Activated CD4-positive, alpha-beta memory T cell treated with anti-CD3 and anti-CD28 coated beads, Interleukin-2, amount 10 ng/mL, durations not matched to agents 7 days and 5 days (primary cell): ENCODE measurements at regions not wholly inside any gene's neighbourhood (a gene's known extent, or its start where the extent isn't known, plus 50 kb on each side); places are given as distances from the start of the nearest gene placed in this dataset.
A peak's percentile ranks its signal among the peaks of the same experiment; 100 is the strongest.

Experiments used
- CTCF ChIA-PET: fragments of 350-600 bp; sonication (Branson Sonifier 250); formaldehyde crosslinking; loops from one replicate; lab custom pipeline; 2021; ENCODE audit warnings: antibody characterized with exemption, inconsistent platforms; lab: Charles Lee
- POLR2A ChIA-PET: fragments of 350-600 bp; sonication (Branson Sonifier 250); formaldehyde crosslinking; loops from one replicate; lab custom pipeline; 2021; ENCODE audit warnings: antibody characterized with exemption; lab: Charles Lee
- DNase-seq: peaks from one replicate; pipeline ENCODE4 v3.0.0-alpha.2; 2020
- H3K27ac Mint-ChIP-seq: one replicate; pipeline ENCODE4 v1.8.0; 2021; ENCODE audit warnings: mild to moderate bottlenecking, mixed read lengths
- H3K27me3 Mint-ChIP-seq: one replicate; pipeline ENCODE4 v1.8.0; 2021; ENCODE audit warnings: mixed read lengths
- H3K36me3 Mint-ChIP-seq: one replicate; pipeline ENCODE4 v1.8.0; 2021; ENCODE audit warnings: low read depth, mixed read lengths
- H3K4me1 Mint-ChIP-seq: one replicate; pipeline ENCODE4 v1.8.0; 2021; ENCODE audit warnings: mixed read lengths
- H3K4me3 Mint-ChIP-seq: one replicate; pipeline ENCODE4 v1.8.0; 2021; ENCODE audit warnings: mild to moderate bottlenecking, mixed read lengths
- H3K9me3 Mint-ChIP-seq: one replicate; pipeline ENCODE4 v1.8.0; 2021; ENCODE audit warnings: mixed read lengths

- Mint-ChIP-seq H3K4me3 (no peak overlapping the region), H3K27me3 (peaks cover 10% of the 10 kb centered on the region), H3K36me3 (peaks cover 13% of the 10 kb centered on the region), H3K4me1 (peaks cover 35% of the 10 kb centered on the region), H3K9me3 (peaks cover 15% of the 10 kb centered on the region), H3K27ac (no peak overlapping the region)
- ChIA-PET CTCF (no interaction called here), POLR2A (interaction anchor here (0.6 to 1.5 kb wide), 5 partner anchors 9 to 81 kb away, joined by 3 to 5 read pairs (median 3); partner anchors contain the start of gene TNRC6C)
- DNase-seq: no peak
These were observed 80.7 kb upstream of the TNRC6C start for GRCh38 chr17:77877646-77878355.

- CTCF ChIA-PET: no interaction called here
- Mint-ChIP-seq H3K4me3 (no peak overlapping the region), H3K27me3 (peaks cover 6% of the 10 kb centered on the region), H3K4me1 (peaks cover 39% of the 10 kb centered on the region), H3K36me3 (peaks cover 13% of the 10 kb centered on the region), H3K27ac (no peak overlapping the region), H3K9me3 (peaks cover 15% of the 10 kb centered on the region)
- DNase-seq: no peak
- POLR2A ChIA-PET: interaction anchor here (1.2 to 4.7 kb wide), 2 partner anchors 8 to 79 kb away, joined by 3 to 47 read pairs; partner anchors contain the start of gene TNRC6C
These were observed 79.1 kb upstream of the TNRC6C start for GRCh38 chr17:77879226-77879895.

- Mint-ChIP-seq H3K4me1 (peaks cover 41% of the 10 kb centered on the region), H3K27me3 (peaks cover 6% of the 10 kb centered on the region), H3K36me3 (peaks cover 13% of the 10 kb centered on the region), H3K4me3 (no peak overlapping the region), H3K9me3 (peaks cover 15% of the 10 kb centered on the region), H3K27ac (no peak overlapping the region)
- ChIA-PET CTCF (interaction anchor here (1.8 kb wide), 1 partner anchor 134 kb away, joined by 5 read pairs; no protein-coding TSS in a partner anchor), POLR2A (interaction anchor here (0.9 to 4.7 kb wide), 2 partner anchors 11 to 78 kb away, joined by 3 to 47 read pairs; partner anchors contain the start of gene TNRC6C)
- no peak for DNase-seq
These were observed 78.6 kb upstream of the TNRC6C start for GRCh38 chr17:77879896-77880280.

- Mint-ChIP-seq H3K4me1 (peaks cover 45% of the 10 kb centered on the region), H3K36me3 (peaks cover 6% of the 10 kb centered on the region), H3K27ac (peak overlapping the region; percentile 88), H3K9me3 (peaks cover 8% of the 10 kb centered on the region), H3K27me3 (peaks cover 6% of the 10 kb centered on the region), H3K4me3 (peak overlapping the region; percentile 70)
- ChIA-PET CTCF (interaction anchor here (0.8 to 1.8 kb wide), 3 partner anchors 37 to 133 kb away, joined by 4 to 8 read pairs (median 5); partner anchors contain the start of gene TNRC6C), POLR2A (interaction anchor here (0.8 to 4.7 kb wide), 12 partner anchors 10 to 286 kb away, joined by 3 to 47 read pairs (median 4); partner anchors contain the start of gene TNRC6C)
- DNase-seq: no peak
These were observed 77.6 kb upstream of the TNRC6C start for GRCh38 chr17:77880711-77881450.

GRCh38 chr17:77881545-77881944 lies 77.0 kb upstream of the TNRC6C start:
- H3K27ac Mint-ChIP-seq: peak overlapping the region; percentile 88
- H3K4me3 Mint-ChIP-seq: peak overlapping the region; percentile 70
- H3K27me3 Mint-ChIP-seq: peaks cover 9% of the 10 kb centered on the region
- peaks cover 3% of the 10 kb centered on the region for H3K9me3 Mint-ChIP-seq
- peaks cover 50% of the 10 kb centered on the region for H3K4me1 Mint-ChIP-seq
- DNase-seq: peak; percentile 89
- ChIA-PET CTCF (interaction anchor here (0.8 to 1.8 kb wide), 4 partner anchors 38 to 132 kb away, joined by 3 to 8 read pairs (median 4); partner anchors contain the start of gene TNRC6C), POLR2A (interaction anchor here (0.8 to 4.7 kb wide), 11 partner anchors 11 to 287 kb away, joined by 3 to 47 read pairs (median 4); partner anchors contain the start of gene TNRC6C)
- no peaks in the 10 kb centered on the region for H3K36me3 Mint-ChIP-seq

GRCh38 chr17:77882040-77882439 lies 76.5 kb upstream of the TNRC6C start:
- H3K9me3 Mint-ChIP-seq: peaks cover under 1% of the 10 kb centered on the region
- peaks cover 14% of the 10 kb centered on the region for H3K27me3 Mint-ChIP-seq
- CTCF ChIA-PET: interaction anchor here (1.3 to 1.8 kb wide), 2 partner anchors 41 to 132 kb away, joined by 3 to 5 read pairs; no protein-coding TSS in a partner anchor
- H3K4me3 Mint-ChIP-seq: peak overlapping the region; percentile 70
- peaks cover 55% of the 10 kb centered on the region for H3K4me1 Mint-ChIP-seq
- no peaks in the 10 kb centered on the region for H3K36me3 Mint-ChIP-seq
- H3K27ac Mint-ChIP-seq: peak overlapping the region; percentile 88
- POLR2A ChIA-PET: interaction anchor here (0.7 to 4.7 kb wide), 11 partner anchors 9 to 215 kb away, joined by 3 to 47 read pairs (median 4); partner anchors contain the start of gene TNRC6C
- no peak for DNase-seq

GRCh38 chr17:77882481-77883212 lies 75.9 kb upstream of the TNRC6C start:
- POLR2A ChIA-PET: interaction anchor here (0.6 to 4.7 kb wide), 7 partner anchors 10 to 99 kb away, joined by 3 to 47 read pairs (median 3); partner anchors contain the start of gene TNRC6C
- H3K36me3 Mint-ChIP-seq: no peaks in the 10 kb centered on the region
- H3K4me1 Mint-ChIP-seq: peaks cover 61% of the 10 kb centered on the region
- no peaks in the 10 kb centered on the region for H3K9me3 Mint-ChIP-seq
- H3K27me3 Mint-ChIP-seq: peaks cover 20% of the 10 kb centered on the region
- peak; percentile 89 for DNase-seq
- CTCF ChIA-PET: interaction anchor here (1.1 to 1.3 kb wide), 2 partner anchors 39 to 41 kb away, joined by 3 read pairs; no protein-coding TSS in a partner anchor
- peak overlapping the region; percentile 88 for H3K27ac Mint-ChIP-seq
- peak overlapping the region; percentile 70 for H3K4me3 Mint-ChIP-seq

- peaks cover 26% of the 10 kb centered on the region for H3K27me3 Mint-ChIP-seq
- H3K27ac Mint-ChIP-seq: peak overlapping the region; percentile 88
- no peaks in the 10 kb centered on the region for H3K36me3 Mint-ChIP-seq
- DNase-seq: no peak
- peaks cover 67% of the 10 kb centered on the region for H3K4me1 Mint-ChIP-seq
- POLR2A ChIA-PET: interaction anchor here (0.7 to 4.7 kb wide), 2 partner anchors 75 to 99 kb away, joined by 3 to 47 read pairs; partner anchors contain the start of gene TNRC6C
- H3K4me3 Mint-ChIP-seq: no peak overlapping the region
- CTCF ChIA-PET: interaction anchor here (1.1 kb wide), 1 partner anchor 40 kb away, joined by 3 read pairs; no protein-coding TSS in a partner anchor
- no peaks in the 10 kb centered on the region for H3K9me3 Mint-ChIP-seq
These were observed 75.3 kb upstream of the TNRC6C start for GRCh38 chr17:77883213-77883650.

- H3K4me1 Mint-ChIP-seq: peaks cover 69% of the 10 kb centered on the region
- peaks cover 33% of the 10 kb centered on the region for H3K27me3 Mint-ChIP-seq
- ChIA-PET CTCF (no interaction called here), POLR2A (interaction anchor here (1.2 to 4.7 kb wide), 2 partner anchors 74 kb away, joined by 5 to 47 read pairs; partner anchors contain the start of gene TNRC6C)
- no peaks in the 10 kb centered on the region for H3K9me3 Mint-ChIP-seq
- H3K27ac Mint-ChIP-seq: peak overlapping the region; percentile 50
- no peaks in the 10 kb centered on the region for H3K36me3 Mint-ChIP-seq
- DNase-seq: no peak
- H3K4me3 Mint-ChIP-seq: no peak overlapping the region
These were observed 74.5 kb upstream of the TNRC6C start for GRCh38 chr17:77884019-77884418.

- H3K27me3 Mint-ChIP-seq: peaks cover 43% of the 10 kb centered on the region
- no peaks in the 10 kb centered on the region for H3K9me3 Mint-ChIP-seq
These were observed 73.4 kb upstream of the TNRC6C start for GRCh38 chr17:77884967-77885641.

More at GRCh38 chr17:77884967-77885641, 73.4 kb upstream of the TNRC6C start:
- H3K4me3 Mint-ChIP-seq: no peak overlapping the region
- DNase-seq: no peak
- peaks cover 69% of the 10 kb centered on the region for H3K4me1 Mint-ChIP-seq
- no peaks in the 10 kb centered on the region for H3K36me3 Mint-ChIP-seq
- POLR2A ChIA-PET: interaction anchor here (1.2 kb wide), 1 partner anchor 73 kb away, joined by 5 read pairs; the partner anchor contains the start of gene TNRC6C
- H3K27ac Mint-ChIP-seq: no peak overlapping the region
- CTCF ChIA-PET: no interaction called here
